ENCODE measurements at regions not wholly inside any gene's neighbourhood (a gene's known extent, or its start where the extent isn't known, plus 50 kb on each side); places are given as distances from the start of the nearest gene placed in this dataset.

DNA sequence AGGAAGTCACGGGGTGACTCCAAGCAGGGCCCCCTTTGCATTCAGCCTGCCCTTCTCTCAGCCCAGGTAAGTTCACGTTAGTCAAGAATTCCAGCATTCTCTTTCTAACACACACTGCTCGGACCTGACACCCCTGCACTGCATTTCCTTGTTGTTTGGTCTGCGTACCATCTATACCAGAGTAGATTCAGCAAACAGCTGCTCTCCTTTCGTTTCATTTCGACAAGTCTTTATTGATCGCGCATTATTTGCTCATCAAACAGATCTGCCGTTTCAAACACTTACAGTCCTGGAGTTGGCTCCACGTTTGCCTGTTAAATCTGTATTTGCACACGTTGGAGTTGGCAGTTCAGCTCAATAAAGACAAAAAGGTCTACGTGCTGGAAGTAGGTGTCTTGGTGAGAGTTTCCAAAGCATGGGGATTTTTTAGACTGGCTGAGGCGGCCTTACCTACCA, 495.1 kb downstream of the RPS24 start:
- TF ChIP-seq TAF1 (IDR thresholded peaks at IDR 0.05; ENCODE audit: borderline replicate concordance, insufficient read depth, low read length) (no peak), POLR2AphosphoS5 (IDR thresholded peaks at IDR 0.05; ENCODE audit: low read depth, low read length) (no peak), SIN3A (IDR thresholded peaks at IDR 0.05; ENCODE audit: borderline replicate concordance, insufficient read depth, low read length) (no peak), FOXP2 (optimal IDR thresholded peaks at IDR 0.05; ENCODE audit: borderline replicate concordance, extremely low read depth, extremely low read length, insufficient read depth) (no peak)
- TF ChIP-seq, protein P1, sequence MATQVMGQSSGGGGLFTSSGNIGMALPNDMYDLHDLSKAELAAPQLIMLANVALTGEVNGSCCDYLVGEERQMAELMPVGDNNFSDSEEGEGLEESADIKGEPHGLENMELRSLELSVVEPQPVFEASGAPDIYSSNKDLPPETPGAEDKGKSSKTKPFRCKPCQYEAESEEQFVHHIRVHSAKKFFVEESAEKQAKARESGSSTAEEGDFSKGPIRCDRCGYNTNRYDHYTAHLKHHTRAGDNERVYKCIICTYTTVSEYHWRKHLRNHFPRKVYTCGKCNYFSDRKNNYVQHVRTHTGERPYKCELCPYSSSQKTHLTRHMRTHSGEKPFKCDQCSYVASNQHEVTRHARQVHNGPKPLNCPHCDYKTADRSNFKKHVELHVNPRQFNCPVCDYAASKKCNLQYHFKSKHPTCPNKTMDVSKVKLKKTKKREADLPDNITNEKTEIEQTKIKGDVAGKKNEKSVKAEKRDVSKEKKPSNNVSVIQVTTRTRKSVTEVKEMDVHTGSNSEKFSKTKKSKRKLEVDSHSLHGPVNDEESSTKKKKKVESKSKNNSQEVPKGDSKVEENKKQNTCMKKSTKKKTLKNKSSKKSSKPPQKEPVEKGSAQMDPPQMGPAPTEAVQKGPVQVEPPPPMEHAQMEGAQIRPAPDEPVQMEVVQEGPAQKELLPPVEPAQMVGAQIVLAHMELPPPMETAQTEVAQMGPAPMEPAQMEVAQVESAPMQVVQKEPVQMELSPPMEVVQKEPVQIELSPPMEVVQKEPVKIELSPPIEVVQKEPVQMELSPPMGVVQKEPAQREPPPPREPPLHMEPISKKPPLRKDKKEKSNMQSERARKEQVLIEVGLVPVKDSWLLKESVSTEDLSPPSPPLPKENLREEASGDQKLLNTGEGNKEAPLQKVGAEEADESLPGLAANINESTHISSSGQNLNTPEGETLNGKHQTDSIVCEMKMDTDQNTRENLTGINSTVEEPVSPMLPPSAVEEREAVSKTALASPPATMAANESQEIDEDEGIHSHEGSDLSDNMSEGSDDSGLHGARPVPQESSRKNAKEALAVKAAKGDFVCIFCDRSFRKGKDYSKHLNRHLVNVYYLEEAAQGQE (IDR thresholded peaks at IDR 0.05; ENCODE audit: insufficient read depth in 1 of 2, low read depth in 2 of 2, low read length in 2 of 2): no peak
